Bronchial epithelial cell (primary cell): ENCODE measurements at regions not wholly inside any gene's neighbourhood (a gene's known extent, or its start where the extent isn't known, plus 50 kb on each side); places are given as distances from the start of the nearest gene placed in this dataset.

Experiments
- DNase-seq: peaks from one replicate; pipeline ENCODE4 v3.0.0-alpha.2; 2010; ENCODE audit warnings: low read depth
- FAIRE-seq: peaks from 2 replicates; lab custom pipeline; 2011; peaks lifted over from hg19 to GRCh38; lab: Jason Lieb, UNC
- H3K27me3 ChIP-seq: 2 replicates; pipeline ENCODE4 v1.5.1; 2011; ENCODE audit warnings: low read length; ENCODE audit not compliant: control insufficient read depth, insufficient read depth
- H3K36me3 ChIP-seq: 2 replicates; pipeline ENCODE4 v1.5.1; 2011; ENCODE audit warnings: low read length; ENCODE audit not compliant: control insufficient read depth, insufficient read depth
- H3K4me3 ChIP-seq: 2 replicates; pipeline ENCODE4 v1.5.1; 2011; ENCODE audit warnings: mild to moderate bottlenecking, low read depth, low read length, control low read depth
- CTCF ChIP-seq: IDR thresholded peaks from 2 replicates; pipeline ENCODE4 v1.5.1; 2011; ENCODE audit warnings: mild to moderate bottlenecking, moderate library complexity, low read length, control low read depth, inconsistent platforms; ENCODE audit not compliant: insufficient read depth, severe bottlenecking

- FAIRE-seq (no peak), DNase-seq (no peak)
- no peak for TF ChIP-seq CTCF
- Histone ChIP-seq H3K36me3 (no peaks in the 10 kb centered on the region), H3K4me3 (no peak overlapping the region), H3K27me3 (no peaks in the 10 kb centered on the region)
Observed at GRCh38 chr4:106503116-106504050, 134.8 kb upstream of the GIMD1 start.

- Histone ChIP-seq H3K4me3 (no peak overlapping the region), H3K27me3 (no peaks in the 10 kb centered on the region), H3K36me3 (no peaks in the 10 kb centered on the region)
- FAIRE-seq (no peak), DNase-seq (peak; percentile 44)
- TF ChIP-seq CTCF, result peak; percentile 80
Observed at GRCh38 chr4:106502106-106502699, 133.6 kb upstream of the GIMD1 start.

GRCh38 chr4:106497271-106497670 lies 128.7 kb upstream of the GIMD1 start:
- Histone ChIP-seq H3K4me3 (no peak overlapping the region), H3K27me3 (no peaks in the 10 kb centered on the region), H3K36me3 (no peaks in the 10 kb centered on the region)
- no peak for FAIRE-seq
- TF ChIP-seq CTCF, result no peak
- DNase-seq, result no peak

- FAIRE-seq, result no peak
- no peak for TF ChIP-seq CTCF
Observed at GRCh38 chr4:106496061-106496460, 127.5 kb upstream of the GIMD1 start.

GRCh38 chr4:106495476-106495875 lies 126.9 kb upstream of the GIMD1 start:
- no peak for TF ChIP-seq CTCF
- no peak overlapping the region for H3K4me3 ChIP-seq
- DNase-seq (no peak), FAIRE-seq (no peak)
- no peaks in the 10 kb centered on the region for H3K27me3 ChIP-seq
- H3K36me3 ChIP-seq, result no peaks in the 10 kb centered on the region

More at GRCh38 chr4:106496061-106496460, 127.5 kb upstream of the GIMD1 start:
- Histone ChIP-seq H3K4me3 (no peak overlapping the region), H3K36me3 (no peaks in the 10 kb centered on the region), H3K27me3 (no peaks in the 10 kb centered on the region)
- DNase-seq, result no peak
